ENCODE measurements at regions not wholly inside any gene's neighbourhood (a gene's known extent, or its start where the extent isn't known, plus 50 kb on each side); places are given as distances from the start of the nearest gene placed in this dataset.

DNA sequence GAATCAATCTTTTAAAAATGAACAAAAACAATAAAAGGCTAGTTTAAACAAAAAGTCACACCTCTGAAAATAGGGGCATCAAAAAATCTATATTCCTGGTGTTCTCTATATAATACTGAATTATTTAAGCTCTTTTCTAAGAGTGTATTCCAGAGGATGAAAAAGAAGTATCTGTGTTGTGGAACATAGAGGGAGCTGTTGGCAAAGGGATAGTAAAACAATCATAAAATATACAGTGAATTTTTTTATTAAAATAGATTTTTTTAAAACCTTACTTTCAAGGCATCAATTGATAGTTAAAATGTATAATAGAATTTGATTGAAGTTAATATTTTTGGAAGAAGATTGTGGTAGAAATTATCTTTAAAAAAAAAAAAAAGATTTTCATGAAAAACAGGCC is 1409.1 kb upstream of the CELF2 start:
- Histone ChIP-seq H3K27ac (ENCODE audit: low read depth in 2 of 2, low read length in 1 of 2) (no peak overlapping the region), H3K9me3 (ENCODE audit: control insufficient read depth in 2 of 2, insufficient read depth in 1 of 2, low read depth in 1 of 2, low read length in 1 of 2) (no peaks in the 10 kb centered on the region), H3K36me3 (ENCODE audit: control insufficient read depth in 2 of 2, insufficient read depth in 2 of 2, low read length in 1 of 2) (no peaks in the 10 kb centered on the region), H3K27me3 (ENCODE audit: control insufficient read depth in 1 of 2, insufficient read depth in 2 of 2, low read length in 2 of 2) (no peaks in the 10 kb centered on the region), H3K4me1 (ENCODE audit: control insufficient read depth in 2 of 2, insufficient read depth in 2 of 2, low read length in 1 of 2) (no peaks in the 10 kb centered on the region), H3K4me3 (ENCODE audit: low read depth in 1 of 2, low read length in 2 of 2) (no peak overlapping the region)

DNA sequence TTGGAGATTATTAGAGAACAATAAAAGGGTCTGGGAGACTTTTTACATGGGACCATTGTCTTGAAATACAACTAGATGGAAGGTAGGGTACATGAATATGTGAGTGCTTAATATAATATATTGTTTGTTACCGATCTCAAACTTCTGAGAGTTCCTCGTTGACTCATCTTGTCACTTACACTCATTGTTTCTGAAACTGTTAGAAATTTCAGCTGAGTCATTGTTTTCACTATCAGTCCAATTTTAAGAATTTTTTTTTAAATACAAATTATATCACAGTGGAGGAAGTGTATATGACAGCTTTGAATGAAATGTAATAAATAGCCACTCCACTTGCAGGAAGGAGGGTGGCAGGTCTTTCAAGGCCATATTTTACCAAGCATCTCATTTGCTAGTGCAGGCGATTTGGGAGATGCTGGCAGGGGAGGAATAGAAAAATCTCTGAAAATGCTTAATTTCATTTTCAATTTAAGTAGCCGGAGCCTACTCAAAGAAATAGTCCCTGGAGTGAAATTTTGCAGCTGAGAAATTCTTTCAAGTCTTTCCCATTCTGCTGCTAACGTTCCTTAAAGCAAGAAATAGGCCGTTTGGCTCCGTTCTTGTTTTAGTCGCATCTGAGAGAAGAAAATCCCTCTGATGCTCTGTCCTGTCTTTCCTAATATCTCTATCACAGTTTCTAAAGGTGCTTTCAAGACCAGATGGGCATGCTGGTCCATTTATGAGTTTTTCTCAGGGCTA is 1404.2 kb upstream of the CELF2 start:
- no peaks in the 10 kb centered on the region for H3K9me3 ChIP-seq (ENCODE audit: control insufficient read depth in 2 of 2, insufficient read depth in 1 of 2, low read depth in 1 of 2, low read length in 1 of 2)
- no peak overlapping the region for H3K27ac ChIP-seq (ENCODE audit: low read depth in 2 of 2, low read length in 1 of 2)
- WGBS, 2 donors, result 58 to 62% methylated on average over 8 of the region's 8 CpGs

GRCh38 chr10:9615189-9615588 is 1402.5 kb upstream of the CELF2 start:
- Histone ChIP-seq H3K36me3 (ENCODE audit: control insufficient read depth in 2 of 2, insufficient read depth in 2 of 2, low read length in 1 of 2) (no peaks in the 10 kb centered on the region), H3K27me3 (ENCODE audit: control insufficient read depth in 1 of 2, insufficient read depth in 2 of 2, low read length in 2 of 2) (no peaks in the 10 kb centered on the region), H3K27ac (ENCODE audit: low read depth in 2 of 2, low read length in 1 of 2) (no peak overlapping the region), H3K4me3 (ENCODE audit: low read depth in 1 of 2, low read length in 2 of 2) (no peak overlapping the region), H3K9me3 (ENCODE audit: control insufficient read depth in 2 of 2, insufficient read depth in 1 of 2, low read depth in 1 of 2, low read length in 1 of 2) (no peaks in the 10 kb centered on the region), H3K4me1 (ENCODE audit: control insufficient read depth in 2 of 2, insufficient read depth in 2 of 2, low read length in 1 of 2) (no peaks in the 10 kb centered on the region)
- WGBS, 2 donors, result 66 to 78% methylated on average over 3 of the region's 3 CpGs

More for the DNA sequence above, 1404.2 kb upstream of the CELF2 start:
- Histone ChIP-seq H3K4me3 (ENCODE audit: low read depth in 1 of 2, low read length in 2 of 2) (no peak overlapping the region), H3K4me1 (ENCODE audit: control insufficient read depth in 2 of 2, insufficient read depth in 2 of 2, low read length in 1 of 2) (no peaks in the 10 kb centered on the region), H3K27me3 (ENCODE audit: control insufficient read depth in 1 of 2, insufficient read depth in 2 of 2, low read length in 2 of 2) (no peaks in the 10 kb centered on the region), H3K36me3 (ENCODE audit: control insufficient read depth in 2 of 2, insufficient read depth in 2 of 2, low read length in 1 of 2) (no peaks in the 10 kb centered on the region)

GRCh38 chr10:9621216-9621615 is 1396.5 kb upstream of the CELF2 start:
- H3K4me1 ChIP-seq (ENCODE audit: control insufficient read depth in 2 of 2, insufficient read depth in 2 of 2, low read length in 1 of 2), result no peaks in the 10 kb centered on the region
- WGBS, 2 donors, result 46 to 61% methylated on average over 6 of the region's 6 CpGs
- H3K36me3 ChIP-seq (ENCODE audit: control insufficient read depth in 2 of 2, insufficient read depth in 2 of 2, low read length in 1 of 2), result no peaks in the 10 kb centered on the region

DNA sequence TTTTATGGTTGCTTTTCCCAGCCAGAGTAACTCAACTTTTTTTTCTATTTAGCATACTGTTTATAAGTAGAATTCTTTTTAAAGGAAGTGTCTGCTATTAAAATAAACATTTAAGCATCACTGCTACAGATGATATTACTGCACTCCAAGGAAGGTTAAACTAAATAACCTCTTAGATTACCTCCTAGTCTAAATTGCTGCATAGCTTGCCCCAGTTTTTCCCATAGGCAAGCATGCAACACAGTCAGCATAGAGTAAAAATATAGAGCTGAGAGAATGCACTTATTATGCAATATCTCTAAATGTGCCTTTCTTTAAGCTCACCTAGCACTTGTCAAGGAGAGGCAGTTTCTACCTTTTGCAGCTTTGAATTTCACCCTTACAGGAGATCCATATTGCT is 1392.4 kb upstream of the CELF2 start:
- no peaks in the 10 kb centered on the region for H3K4me1 ChIP-seq (ENCODE audit: control insufficient read depth in 2 of 2, insufficient read depth in 2 of 2, low read length in 1 of 2)
- H3K27me3 ChIP-seq (ENCODE audit: control insufficient read depth in 1 of 2, insufficient read depth in 2 of 2, low read length in 2 of 2), result no peaks in the 10 kb centered on the region
- no peaks in the 10 kb centered on the region for H3K36me3 ChIP-seq (ENCODE audit: control insufficient read depth in 2 of 2, insufficient read depth in 2 of 2, low read length in 1 of 2)
- no peaks in the 10 kb centered on the region for H3K9me3 ChIP-seq (ENCODE audit: control insufficient read depth in 2 of 2, insufficient read depth in 1 of 2, low read depth in 1 of 2, low read length in 1 of 2)
- H3K27ac ChIP-seq (ENCODE audit: low read depth in 2 of 2, low read length in 1 of 2), result no peak overlapping the region
- no peak overlapping the region for H3K4me3 ChIP-seq (ENCODE audit: low read depth in 1 of 2, low read length in 2 of 2)

More at GRCh38 chr10:9621216-9621615, 1396.5 kb upstream of the CELF2 start:
- no peak overlapping the region for H3K4me3 ChIP-seq (ENCODE audit: low read depth in 1 of 2, low read length in 2 of 2)
- no peaks in the 10 kb centered on the region for H3K27me3 ChIP-seq (ENCODE audit: control insufficient read depth in 1 of 2, insufficient read depth in 2 of 2, low read length in 2 of 2)
- H3K9me3 ChIP-seq (ENCODE audit: control insufficient read depth in 2 of 2, insufficient read depth in 1 of 2, low read depth in 1 of 2, low read length in 1 of 2), result no peaks in the 10 kb centered on the region
- no peak overlapping the region for H3K27ac ChIP-seq (ENCODE audit: low read depth in 2 of 2, low read length in 1 of 2)

GRCh38 chr10:9634466-9634865 is 1383.2 kb upstream of the CELF2 start:
- 49 to 58% methylated on average over 3 of the region's 3 CpGs for WGBS, 2 donors
- Histone ChIP-seq H3K27ac (ENCODE audit: low read depth in 2 of 2, low read length in 1 of 2) (no peak overlapping the region), H3K4me3 (ENCODE audit: low read depth in 1 of 2, low read length in 2 of 2) (no peak overlapping the region), H3K4me1 (ENCODE audit: control insufficient read depth in 2 of 2, insufficient read depth in 2 of 2, low read length in 1 of 2) (no peaks in the 10 kb centered on the region), H3K36me3 (ENCODE audit: control insufficient read depth in 2 of 2, insufficient read depth in 2 of 2, low read length in 1 of 2) (no peaks in the 10 kb centered on the region), H3K27me3 (ENCODE audit: control insufficient read depth in 1 of 2, insufficient read depth in 2 of 2, low read length in 2 of 2) (no peaks in the 10 kb centered on the region), H3K9me3 (ENCODE audit: control insufficient read depth in 2 of 2, insufficient read depth in 1 of 2, low read depth in 1 of 2, low read length in 1 of 2) (no peaks in the 10 kb centered on the region)

GRCh38 chr10:9635691-9636090 is 1382.0 kb upstream of the CELF2 start:
- Histone ChIP-seq H3K36me3 (ENCODE audit: control insufficient read depth in 2 of 2, insufficient read depth in 2 of 2, low read length in 1 of 2) (no peaks in the 10 kb centered on the region), H3K4me1 (ENCODE audit: control insufficient read depth in 2 of 2, insufficient read depth in 2 of 2, low read length in 1 of 2) (no peaks in the 10 kb centered on the region), H3K9me3 (ENCODE audit: control insufficient read depth in 2 of 2, insufficient read depth in 1 of 2, low read depth in 1 of 2, low read length in 1 of 2) (no peaks in the 10 kb centered on the region), H3K27ac (ENCODE audit: low read depth in 2 of 2, low read length in 1 of 2) (no peak overlapping the region), H3K4me3 (ENCODE audit: low read depth in 1 of 2, low read length in 2 of 2) (no peak overlapping the region), H3K27me3 (ENCODE audit: control insufficient read depth in 1 of 2, insufficient read depth in 2 of 2, low read length in 2 of 2) (no peaks in the 10 kb centered on the region)
- 60 to 73% methylated on average over 2 of the region's 2 CpGs for WGBS, 2 donors

DNA sequence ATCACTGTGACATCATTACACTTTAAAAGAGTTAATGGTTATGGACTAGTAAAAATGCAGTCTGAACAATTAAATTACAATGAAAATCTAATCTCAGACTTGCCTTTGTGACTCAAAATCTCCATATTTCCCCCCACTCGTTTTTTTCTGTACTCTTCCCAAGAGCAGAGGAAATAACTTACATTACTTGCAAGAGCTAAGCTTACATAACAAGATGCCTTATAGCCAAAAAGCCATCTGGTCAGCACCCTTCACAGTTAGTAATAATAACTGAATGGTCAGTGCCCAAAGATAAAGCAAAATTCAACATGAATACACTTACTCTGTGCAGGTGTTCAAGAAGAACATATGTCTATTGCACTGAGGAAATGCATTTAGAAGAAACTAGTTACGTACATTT is 1381.5 kb upstream of the CELF2 start:
- H3K36me3 ChIP-seq (ENCODE audit: control insufficient read depth in 2 of 2, insufficient read depth in 2 of 2, low read length in 1 of 2), result no peaks in the 10 kb centered on the region
- WGBS, 2 donors, result 60 to 64% methylated on average over 2 of the region's 2 CpGs

GRCh38 chr10:9643782-9644181 is 1373.9 kb upstream of the CELF2 start:
- Histone ChIP-seq H3K4me3 (ENCODE audit: low read depth in 1 of 2, low read length in 2 of 2) (no peak overlapping the region), H3K9me3 (ENCODE audit: control insufficient read depth in 2 of 2, insufficient read depth in 1 of 2, low read depth in 1 of 2, low read length in 1 of 2) (no peaks in the 10 kb centered on the region), H3K36me3 (ENCODE audit: control insufficient read depth in 2 of 2, insufficient read depth in 2 of 2, low read length in 1 of 2) (no peaks in the 10 kb centered on the region), H3K27me3 (ENCODE audit: control insufficient read depth in 1 of 2, insufficient read depth in 2 of 2, low read length in 2 of 2) (no peaks in the 10 kb centered on the region), H3K4me1 (ENCODE audit: control insufficient read depth in 2 of 2, insufficient read depth in 2 of 2, low read length in 1 of 2) (no peaks in the 10 kb centered on the region), H3K27ac (ENCODE audit: low read depth in 2 of 2, low read length in 1 of 2) (no peak overlapping the region)
- WGBS, 2 donors, result 43 to 53% methylated on average over 1 of the region's 1 CpG

More for the DNA sequence above, 1381.5 kb upstream of the CELF2 start:
- H3K4me1 ChIP-seq (ENCODE audit: control insufficient read depth in 2 of 2, insufficient read depth in 2 of 2, low read length in 1 of 2), result no peaks in the 10 kb centered on the region
- no peaks in the 10 kb centered on the region for H3K9me3 ChIP-seq (ENCODE audit: control insufficient read depth in 2 of 2, insufficient read depth in 1 of 2, low read depth in 1 of 2, low read length in 1 of 2)
- no peaks in the 10 kb centered on the region for H3K27me3 ChIP-seq (ENCODE audit: control insufficient read depth in 1 of 2, insufficient read depth in 2 of 2, low read length in 2 of 2)
- no peak overlapping the region for H3K27ac ChIP-seq (ENCODE audit: low read depth in 2 of 2, low read length in 1 of 2)
- H3K4me3 ChIP-seq (ENCODE audit: low read depth in 1 of 2, low read length in 2 of 2), result no peak overlapping the region

DNA sequence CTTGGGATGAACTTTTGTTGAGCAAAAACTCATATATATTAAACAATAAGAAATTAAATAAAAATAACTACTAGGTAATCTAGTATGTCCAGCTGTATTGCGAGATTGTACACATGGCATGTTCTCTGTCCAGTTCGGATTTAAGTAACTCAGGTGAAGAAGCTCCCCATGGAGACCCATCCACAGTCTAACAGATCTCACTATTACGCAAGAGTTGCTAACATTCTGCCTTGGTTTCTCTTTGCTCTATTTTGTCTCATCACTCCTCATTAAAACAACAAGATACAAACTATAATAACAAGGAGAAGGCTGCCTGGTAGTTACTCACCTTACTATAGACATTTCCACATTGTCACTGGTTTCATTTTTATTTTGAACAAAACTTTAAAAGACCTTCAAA is 1372.3 kb upstream of the CELF2 start:
- no peak overlapping the region for H3K27ac ChIP-seq (ENCODE audit: low read depth in 2 of 2, low read length in 1 of 2)
- H3K9me3 ChIP-seq (ENCODE audit: control insufficient read depth in 2 of 2, insufficient read depth in 1 of 2, low read depth in 1 of 2, low read length in 1 of 2), result no peaks in the 10 kb centered on the region
- H3K36me3 ChIP-seq (ENCODE audit: control insufficient read depth in 2 of 2, insufficient read depth in 2 of 2, low read length in 1 of 2), result no peaks in the 10 kb centered on the region
- no peaks in the 10 kb centered on the region for H3K4me1 ChIP-seq (ENCODE audit: control insufficient read depth in 2 of 2, insufficient read depth in 2 of 2, low read length in 1 of 2)
- WGBS, 2 donors, result 92 to 94% methylated on average over 3 of the region's 3 CpGs
- H3K27me3 ChIP-seq (ENCODE audit: control insufficient read depth in 1 of 2, insufficient read depth in 2 of 2, low read length in 2 of 2), result no peaks in the 10 kb centered on the region
- no peak overlapping the region for H3K4me3 ChIP-seq (ENCODE audit: low read depth in 1 of 2, low read length in 2 of 2)

Measured in esophagus (tissue), 2 donors.